CD4-positive, alpha-beta T cell (primary cell): ENCODE measurements at regions not wholly inside any gene's neighbourhood (a gene's known extent, or its start where the extent isn't known, plus 50 kb on each side); places are given as distances from the start of the nearest gene placed in this dataset.

ENCODE experiments used
- ATAC-seq: fragments of 200-7000 bp; cut with Tn5 transposase; one replicate; pipeline ENCODE4 v1.10.0; 2022; ENCODE audit warnings: mild to moderate bottlenecking; ENCODE audit not compliant: poor library complexity
- CTCF ChIA-PET: fragments of 350-600 bp; sonication (Branson Sonifier 250); formaldehyde crosslinking; loops from one replicate; lab custom pipeline; 2021; ENCODE audit warnings: antibody characterized with exemption, inconsistent platforms; lab: Charles Lee
- POLR2A ChIA-PET: fragments of 350-600 bp; sonication (Branson Sonifier 250); formaldehyde crosslinking; loops from one replicate; lab custom pipeline; 2021; ENCODE audit warnings: antibody characterized with exemption, inconsistent platforms; lab: Charles Lee
- DNase-seq, 14 experiments: peaks; one replicate each; pipeline ENCODE4 v3.0.0-alpha.2; 2013 to 2020; ENCODE audit warnings: mixed read lengths in 2 of 14
- H3K27ac ChIP-seq, 2 donors: one replicate each; pipeline versions ENCODE4 v1.5.1 to v1.7.0; 2013; ENCODE audit warnings: low read length in 2 of 2, low read depth in 1 of 2, mild to moderate bottlenecking in 1 of 2
- H3K27me3 ChIP-seq, 2 experiments: 1 replicate in 1 of 2; 2 replicates in 1 of 2; pipeline versions ENCODE4 v1.6.1 to v1.7.0; 2013; ENCODE audit warnings: low read length in 2 of 2, control low read depth in 1 of 2, mild to moderate bottlenecking in 1 of 2, moderate library complexity in 1 of 2; ENCODE audit not compliant: insufficient read depth in 2 of 2, control insufficient read depth in 1 of 2
- H3K36me3 ChIP-seq: one replicate; pipeline ENCODE4 v1.6.1; 2013; ENCODE audit warnings: low read length, control low read depth; ENCODE audit not compliant: insufficient read depth
- H3K4me1 ChIP-seq: one replicate; pipeline ENCODE4 v1.6.1; 2013; ENCODE audit warnings: low read length, control low read depth; ENCODE audit not compliant: insufficient read depth
- H3K4me3 ChIP-seq: one replicate; pipeline ENCODE4 v1.5.1; 2013; ENCODE audit warnings: mild to moderate bottlenecking, low read length, moderate library complexity
- H3K9me3 ChIP-seq, 2 experiments: 1 replicate in 1 of 2; 2 replicates in 1 of 2; pipeline versions ENCODE4 v1.6.1 to v1.7.0; 2013; ENCODE audit warnings: low read length in 2 of 2, mild to moderate bottlenecking in 2 of 2, control low read depth in 1 of 2, moderate library complexity in 1 of 2; ENCODE audit not compliant: control insufficient read depth in 1 of 2, insufficient read depth in 1 of 2
- H3K27ac Mint-ChIP-seq: one replicate; pipeline ENCODE4 v1.8.0; 2020; ENCODE audit warnings: mixed read lengths
- H3K27me3 Mint-ChIP-seq: one replicate; pipeline ENCODE4 v1.8.0; 2021; ENCODE audit warnings: mixed read lengths
- H3K36me3 Mint-ChIP-seq: one replicate; pipeline ENCODE4 v1.8.0; 2021; ENCODE audit warnings: low read depth, mixed read lengths
- H3K4me1 Mint-ChIP-seq: one replicate; pipeline ENCODE4 v1.8.0; 2021; ENCODE audit warnings: low read depth, mixed read lengths
- H3K4me3 Mint-ChIP-seq: one replicate; pipeline ENCODE4 v1.8.0; 2020; ENCODE audit warnings: mild to moderate bottlenecking, mixed read lengths
- H3K9me3 Mint-ChIP-seq: one replicate; pipeline ENCODE4 v1.8.0; 2020; ENCODE audit warnings: mixed read lengths
- CTCF ChIP-seq: fragments of 200-600 bp; IDR thresholded peaks from one replicate; pipeline ENCODE4 v1.8.0; 2022; ENCODE audit warnings: antibody characterized with exemption, mild to moderate bottlenecking
- intact Hi-C, 2 experiments: fragments of 100-400 bp; cut with DNase I in 1 of 2; cut with micrococcal nuclease in 1 of 2; formaldehyde crosslinking; loops; one replicate each; pipeline versions ENCODE4 v1.15.1 to v1.9.0; 2023 to 2025; cut with DNase I, micrococcal nuclease

- no peak for ATAC-seq
- H3K4me1 Mint-ChIP-seq, result no peaks in the 10 kb centered on the region
- CTCF ChIA-PET, result no interaction called here
- H3K36me3 ChIP-seq, result no peaks in the 10 kb centered on the region
- no peak overlapping the region for H3K4me3 ChIP-seq
- TF ChIP-seq CTCF, result no peak
- H3K27ac Mint-ChIP-seq, result no peak overlapping the region
- H3K27me3 Mint-ChIP-seq, result no peaks in the 10 kb centered on the region
- no peaks in the 10 kb centered on the region for H3K36me3 Mint-ChIP-seq
- intact Hi-C loops, result no loop called here
- H3K27me3 ChIP-seq, result no peaks in the 10 kb centered on the region
- no peaks in the 10 kb centered on the region for H3K9me3 Mint-ChIP-seq
- POLR2A ChIA-PET, result no interaction called here
- no peak overlapping the region for H3K27ac ChIP-seq
- H3K9me3 ChIP-seq, result peaks cover 0 to 5% of the 10 kb centered on the region in 2 experiments
- no peak overlapping the region for H3K4me3 Mint-ChIP-seq
- no peak for DNase-seq
- no peaks in the 10 kb centered on the region for H3K4me1 ChIP-seq
These were observed 1001.7 kb upstream of the TMPRSS15 start for GRCh38 chr21:19405326-19405725.

GRCh38 chr21:19420565-19420964 lies 1017.0 kb upstream of the TMPRSS15 start:
- intact Hi-C loops, result no loop called here
- Mint-ChIP-seq H3K27ac (no peak overlapping the region), H3K36me3 (no peaks in the 10 kb centered on the region), H3K4me3 (no peak overlapping the region), H3K9me3 (peaks cover 15% of the 10 kb centered on the region), H3K27me3 (no peaks in the 10 kb centered on the region), H3K4me1 (no peaks in the 10 kb centered on the region)
- ATAC-seq (no peak), DNase-seq (no peak)
- TF ChIP-seq CTCF, result no peak
- ChIA-PET CTCF (no interaction called here), POLR2A (no interaction called here)
- Histone ChIP-seq H3K36me3 (no peaks in the 10 kb centered on the region), H3K27me3 (no peaks in the 10 kb centered on the region), H3K4me3 (no peak overlapping the region), H3K4me1 (no peaks in the 10 kb centered on the region), H3K9me3 (peaks cover 0 to 18% of the 10 kb centered on the region in 2 experiments), H3K27ac (no peak overlapping the region)

GRCh38 chr21:19433623-19434022 lies 1030.0 kb upstream of the TMPRSS15 start:
- no peaks in the 10 kb centered on the region for H3K36me3 ChIP-seq
- no peak for DNase-seq
- CTCF ChIA-PET, result no interaction called here
- no peaks in the 10 kb centered on the region for H3K4me1 ChIP-seq
- no peaks in the 10 kb centered on the region for H3K27me3 Mint-ChIP-seq
- intact Hi-C loops, result no loop called here
- no peak for ATAC-seq
- no peaks in the 10 kb centered on the region for H3K4me1 Mint-ChIP-seq
- H3K36me3 Mint-ChIP-seq, result no peaks in the 10 kb centered on the region
- H3K9me3 Mint-ChIP-seq, result peaks cover 6% of the 10 kb centered on the region
- no peak for TF ChIP-seq CTCF
- POLR2A ChIA-PET, result no interaction called here
- no peak overlapping the region for H3K27ac ChIP-seq
- H3K27ac Mint-ChIP-seq, result no peak overlapping the region
- no peaks in the 10 kb centered on the region for H3K27me3 ChIP-seq
- no peak overlapping the region for H3K4me3 ChIP-seq
- no peak overlapping the region for H3K4me3 Mint-ChIP-seq
- peaks cover 0 to 5% of the 10 kb centered on the region in 2 experiments for H3K9me3 ChIP-seq
